ENCODE measurements at regions not wholly inside any gene's neighbourhood (a gene's known extent, or its start where the extent isn't known, plus 50 kb on each side); places are given as distances from the start of the nearest gene placed in this dataset.

DNA sequence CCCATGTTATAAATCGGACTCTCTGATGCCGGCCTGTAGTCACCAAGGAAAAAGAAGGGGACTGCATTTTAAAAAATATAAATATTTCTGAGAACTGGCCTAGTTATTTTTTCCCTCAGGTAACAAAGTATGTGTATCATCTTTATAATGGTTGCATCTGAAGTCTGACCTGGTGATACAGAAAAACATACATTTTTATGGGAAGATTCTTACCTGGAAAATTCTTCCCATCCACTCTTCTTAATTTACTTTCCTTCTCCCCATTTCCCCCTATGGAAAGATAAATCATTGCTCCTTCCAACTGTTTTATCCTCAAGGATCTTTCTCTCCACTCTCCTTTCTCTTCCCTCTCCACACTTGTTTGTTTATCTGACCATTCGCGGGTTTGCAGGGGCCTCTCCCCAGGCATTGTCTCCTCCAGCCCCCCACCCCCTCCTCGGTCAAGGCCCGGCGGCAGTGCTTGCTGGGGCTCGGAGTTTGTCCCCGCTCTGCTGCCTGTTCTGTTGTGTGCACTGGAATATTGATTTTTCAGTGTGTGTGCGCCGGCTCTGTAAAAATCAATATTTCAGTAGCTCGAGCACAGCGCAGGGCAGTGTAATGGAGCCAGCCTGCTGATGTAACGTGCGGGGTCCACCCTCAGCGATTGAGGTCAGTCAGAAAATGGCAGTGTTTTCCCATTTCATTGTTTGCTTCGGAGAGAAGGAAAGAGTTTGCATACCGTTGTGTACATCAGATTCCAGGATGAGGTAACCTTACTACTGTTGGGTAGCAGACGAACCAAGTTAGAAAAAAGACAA is 199.5 kb upstream of the NFE2L3 start:
- no peak for DNase-seq (ENCODE audit: low read depth)

DNA sequence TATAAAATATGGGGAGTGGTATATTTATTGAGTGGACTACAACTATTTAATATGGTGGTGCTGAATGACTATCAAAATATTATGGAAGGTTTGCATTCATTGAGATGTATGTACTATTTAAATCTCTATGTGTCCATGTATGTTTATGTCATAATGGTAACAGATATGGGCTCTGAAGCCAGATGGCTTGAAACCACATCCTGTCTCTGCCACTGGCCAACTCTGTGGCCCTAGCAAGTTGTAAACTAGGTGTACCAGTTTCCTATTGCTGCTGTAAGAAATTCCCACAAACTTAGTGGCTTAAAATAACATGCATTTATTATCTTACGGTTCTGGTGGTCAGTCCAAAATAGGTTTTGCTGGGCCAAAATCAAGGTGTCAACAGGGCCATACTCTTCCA is 198.1 kb upstream of the NFE2L3 start:
- DNase-seq (ENCODE audit: low read depth): no peak

DNA sequence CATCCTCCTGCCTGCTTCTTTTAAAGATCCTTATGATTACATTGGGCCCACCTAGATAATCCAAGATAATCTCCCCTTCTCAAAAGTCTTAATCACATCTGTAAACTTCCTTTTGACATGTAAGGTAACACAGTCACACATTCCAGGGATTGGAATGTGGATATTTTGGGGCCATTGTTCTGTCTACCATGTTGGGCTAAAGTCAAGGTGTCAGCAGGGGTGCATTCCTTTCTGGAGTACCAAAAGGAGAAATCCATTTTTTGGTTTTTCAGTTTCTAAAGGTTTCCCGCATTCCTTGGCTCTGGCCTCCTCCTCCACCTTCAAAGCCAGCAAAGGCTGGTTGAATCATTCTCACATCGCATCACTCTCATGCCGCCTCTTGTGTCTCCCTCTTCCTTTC is 197.6 kb upstream of the NFE2L3 start:
- no peak for DNase-seq (ENCODE audit: low read depth)

DNA sequence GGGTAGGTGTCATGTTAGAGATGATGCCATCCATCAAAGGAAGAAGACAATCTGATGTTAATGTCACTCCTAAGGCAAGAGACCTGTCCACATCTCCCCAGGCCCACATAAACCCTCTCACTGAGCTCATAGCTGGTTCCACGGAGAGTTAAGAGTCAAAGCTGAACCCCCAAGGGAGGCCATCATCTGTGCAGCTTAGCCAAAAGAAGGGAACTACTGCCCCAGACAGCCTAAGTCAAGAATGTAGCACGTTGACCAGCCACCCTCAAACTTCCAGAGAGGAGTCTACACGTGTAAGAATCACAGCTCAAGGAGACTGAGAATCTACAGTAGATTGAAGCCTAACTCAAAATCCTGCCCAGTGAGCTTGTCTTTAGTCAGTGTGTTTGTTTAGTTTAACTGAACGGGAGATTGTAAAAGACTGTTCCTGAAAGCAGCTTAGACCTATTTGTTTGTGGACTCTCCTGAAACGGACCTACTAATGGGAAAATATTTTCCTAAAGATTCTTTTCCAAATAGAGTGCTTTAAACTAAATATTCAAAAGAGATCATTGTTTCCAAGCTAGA is 192.7 kb upstream of the NFE2L3 start:
- no peak for DNase-seq (ENCODE audit: low read depth)

DNA sequence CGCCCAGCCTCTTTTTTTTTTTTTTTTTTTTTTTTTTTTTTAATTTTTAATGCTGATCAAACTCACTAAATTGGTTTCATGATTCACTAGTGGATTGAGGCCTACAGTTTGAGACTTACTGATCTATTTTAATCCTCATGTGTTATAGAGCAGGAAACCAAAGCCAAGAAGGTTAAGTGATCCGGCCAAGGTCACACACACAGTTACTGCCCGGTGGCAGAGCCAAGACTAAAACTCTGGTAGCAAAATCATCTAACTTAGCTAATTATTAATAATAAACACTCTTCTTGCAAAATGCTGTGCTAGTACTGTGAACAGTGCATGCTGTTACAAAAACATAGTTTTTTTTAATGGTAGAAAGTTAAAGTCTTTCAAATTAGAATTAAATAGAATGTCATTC is 188.3 kb upstream of the NFE2L3 start:
- no peak for DNase-seq (ENCODE audit: low read depth)

DNA sequence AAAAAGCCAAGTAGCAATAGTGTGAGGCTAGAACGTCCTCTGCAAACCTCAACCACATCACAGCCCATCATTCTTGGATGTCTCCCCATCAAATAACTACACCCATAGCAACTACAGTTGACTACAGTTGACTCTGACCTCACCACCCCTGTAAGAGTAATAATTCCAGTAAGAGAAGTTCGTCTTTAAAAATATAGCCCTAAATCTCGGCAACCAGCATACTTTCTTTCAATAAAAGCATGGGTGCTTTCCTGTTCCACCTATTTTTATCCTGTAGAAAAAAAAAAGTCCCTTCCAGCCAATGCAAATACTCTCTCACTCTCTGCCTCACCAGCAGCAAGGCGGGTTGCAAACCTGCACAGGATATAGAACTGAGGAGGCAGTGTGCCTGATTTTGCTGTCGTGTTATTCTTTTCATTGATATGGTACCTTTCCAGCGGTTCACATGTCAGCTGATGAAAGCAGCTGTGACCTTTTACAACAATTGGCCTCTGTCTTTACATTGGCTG is 187.5 kb upstream of the NFE2L3 start:
- DNase-seq (ENCODE audit: low read depth): no peak

DNA sequence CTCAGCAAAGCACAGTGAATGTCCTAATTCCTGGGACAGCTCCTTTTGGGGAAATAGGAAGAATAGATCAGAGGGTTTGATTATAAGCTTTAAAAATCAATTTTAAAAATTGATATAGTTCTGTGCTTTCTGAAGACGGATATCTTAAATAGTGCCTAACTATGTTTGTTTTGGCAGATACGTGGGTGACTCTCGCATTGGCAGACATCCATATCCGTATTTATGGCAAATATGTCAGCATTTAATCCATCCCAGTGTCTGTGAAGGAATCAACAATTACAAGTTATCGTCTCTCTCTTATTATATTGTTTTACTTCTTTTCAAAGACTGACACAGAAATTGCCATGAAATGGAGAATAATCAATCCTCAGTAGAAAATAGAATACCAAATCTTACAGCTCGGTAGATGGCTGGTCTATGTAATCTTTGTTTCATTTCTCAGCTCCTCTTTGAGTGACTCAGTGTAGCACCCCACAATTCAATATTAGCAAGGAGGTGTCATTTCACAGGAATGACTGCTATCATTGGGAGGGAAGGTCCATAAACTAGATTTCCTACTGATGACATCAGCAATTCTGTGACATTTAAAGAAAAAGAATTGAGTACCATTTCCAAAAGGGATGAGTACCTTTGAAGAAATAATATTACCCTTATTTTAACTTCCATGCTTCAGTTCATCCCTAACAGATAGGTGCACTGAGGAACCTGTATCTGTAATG is 186.4 kb upstream of the NFE2L3 start:
- DNase-seq (ENCODE audit: low read depth): no peak

DNA sequence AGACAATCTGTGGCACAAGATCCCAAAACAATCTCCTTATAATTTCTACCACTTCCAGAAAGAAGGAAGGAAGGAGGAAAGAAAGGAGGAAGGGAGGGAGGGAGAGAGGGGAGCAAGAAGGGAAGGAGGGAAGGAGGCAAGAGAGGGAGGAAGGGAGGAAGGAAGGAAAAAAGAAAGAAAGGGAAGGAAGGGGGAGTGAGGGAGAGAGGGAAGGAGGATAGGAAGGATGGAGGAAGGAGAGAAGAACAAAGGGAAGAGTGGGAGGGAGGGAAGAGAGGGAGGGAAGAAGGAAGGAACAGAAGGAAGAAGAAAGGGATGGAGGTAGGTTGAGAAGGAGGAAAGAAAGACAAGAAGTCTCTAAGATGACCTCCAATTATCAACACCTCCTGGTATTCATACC is 185.5 kb upstream of the NFE2L3 start:
- no peak for DNase-seq (ENCODE audit: low read depth)

DNA sequence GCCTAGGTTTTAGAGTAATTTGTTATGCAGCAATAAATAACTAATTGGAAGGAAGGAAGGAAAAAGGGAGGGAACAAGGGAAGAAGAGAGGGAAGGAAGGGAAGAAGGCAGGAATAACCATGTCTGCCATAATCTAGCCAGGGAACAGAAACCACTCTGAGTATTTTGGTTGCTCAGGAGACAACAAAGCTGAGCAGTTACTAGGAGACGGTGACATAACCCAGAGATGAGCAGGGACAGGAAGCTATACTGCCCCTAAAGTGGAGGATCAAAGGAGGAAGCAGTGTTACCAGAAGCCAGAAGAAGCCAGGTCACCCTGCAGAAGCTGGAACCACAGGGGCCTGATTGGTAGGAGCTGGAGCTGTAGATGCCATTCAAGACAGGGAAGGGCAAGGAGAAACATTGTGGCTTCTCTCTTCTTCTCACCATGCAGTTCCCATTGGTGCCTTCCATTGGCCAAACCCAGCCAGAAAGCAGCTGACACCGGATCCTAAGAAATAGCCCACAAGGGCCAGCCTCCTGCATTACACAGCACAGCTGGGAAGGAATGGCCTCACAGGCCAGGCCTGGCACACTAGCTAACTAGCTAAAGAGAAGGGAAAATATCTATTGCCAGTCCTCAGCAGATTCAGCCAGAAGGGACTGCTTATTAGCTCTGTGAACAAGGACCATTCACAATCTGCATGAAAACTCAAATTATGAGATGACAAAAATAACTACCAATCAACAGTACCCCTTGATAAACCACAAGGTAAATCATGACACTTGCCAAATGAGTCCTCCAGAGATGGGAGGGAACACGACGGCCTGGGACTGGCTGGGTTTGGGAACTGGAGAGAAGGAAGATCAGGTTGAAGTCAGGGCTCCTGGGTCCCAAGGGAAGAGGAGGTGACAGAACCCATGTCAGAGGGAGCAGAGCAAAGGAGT is 184.5 kb upstream of the NFE2L3 start:
- no peak for DNase-seq (ENCODE audit: low read depth)

DNA sequence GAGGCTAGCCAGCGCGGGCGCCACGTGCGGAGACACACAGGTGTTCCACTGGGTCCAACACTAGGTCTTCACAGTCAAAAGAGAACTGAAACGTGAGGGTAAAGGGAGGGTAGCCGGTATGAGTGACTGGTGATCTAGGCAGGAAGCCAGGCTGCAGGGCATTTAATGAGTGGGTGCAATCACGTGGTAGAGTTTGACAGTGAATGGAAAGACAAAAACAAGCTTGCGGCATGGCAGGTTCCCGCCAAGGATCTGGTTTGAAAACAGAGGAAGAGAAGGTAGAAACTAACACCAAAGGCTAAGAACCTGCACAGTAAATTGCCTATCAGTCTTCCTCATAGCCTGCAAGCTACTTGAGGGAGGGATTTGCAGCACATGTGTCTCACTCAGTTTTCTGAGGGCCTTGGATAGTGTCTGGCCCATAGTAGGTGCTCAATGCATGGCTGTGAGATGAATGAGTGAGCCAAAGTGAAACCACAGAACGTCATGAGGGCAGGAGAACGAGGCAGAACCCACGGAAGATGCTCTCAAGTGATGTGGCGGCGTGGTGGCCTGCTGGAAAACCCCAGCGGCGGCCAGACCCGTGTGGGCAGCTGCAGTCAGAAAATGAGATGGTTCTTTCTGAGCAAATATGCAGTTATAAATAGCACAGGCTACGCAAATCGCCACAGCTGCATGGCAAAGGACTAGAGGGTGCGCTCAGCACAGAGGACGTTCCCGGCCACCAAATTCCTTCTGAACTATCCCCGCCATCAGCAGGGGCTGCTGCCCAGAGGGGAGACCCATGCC is 183.6 kb upstream of the NFE2L3 start:
- DNase-seq (ENCODE audit: low read depth): no peak

DNA sequence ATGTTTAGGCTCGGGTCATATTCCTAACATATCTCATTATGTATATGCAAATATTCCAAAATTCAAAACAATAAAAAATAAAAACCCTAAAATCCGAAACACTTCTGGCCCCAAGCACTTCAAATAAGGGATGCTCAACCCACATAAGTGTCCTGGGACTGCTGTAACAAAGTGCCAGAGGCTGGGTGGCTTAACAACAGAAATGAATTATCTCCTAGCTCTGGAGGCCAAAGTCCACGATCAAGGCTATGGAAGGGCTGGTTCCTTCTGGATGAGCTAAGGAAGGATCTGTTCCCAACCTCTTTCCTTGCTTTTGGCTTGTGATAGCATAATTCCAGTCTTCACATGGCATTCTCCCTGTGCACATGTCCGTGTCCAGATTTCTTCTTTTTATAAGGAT is 181.6 kb upstream of the NFE2L3 start:
- no peak for DNase-seq (ENCODE audit: low read depth)

DNA sequence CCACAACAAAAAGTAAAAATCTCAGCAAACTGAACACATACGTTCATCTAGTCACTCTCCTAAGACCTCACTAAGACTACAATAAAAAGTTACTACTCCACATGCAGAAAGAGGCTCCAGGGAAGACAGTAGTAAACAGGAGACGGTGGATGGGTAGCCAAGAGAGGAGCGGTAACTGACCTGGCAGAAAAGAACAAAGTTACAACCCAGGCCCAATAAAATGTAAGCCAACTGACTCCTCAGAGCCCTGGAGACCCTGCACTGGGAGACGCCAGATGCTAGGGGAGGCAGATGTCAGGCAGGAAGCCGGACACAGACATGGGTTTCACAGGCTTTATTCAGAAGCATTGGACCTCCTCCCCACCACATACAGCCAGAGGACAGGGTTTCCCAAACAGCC is 181.1 kb upstream of the NFE2L3 start:
- DNase-seq (ENCODE audit: low read depth): no peak

DNA sequence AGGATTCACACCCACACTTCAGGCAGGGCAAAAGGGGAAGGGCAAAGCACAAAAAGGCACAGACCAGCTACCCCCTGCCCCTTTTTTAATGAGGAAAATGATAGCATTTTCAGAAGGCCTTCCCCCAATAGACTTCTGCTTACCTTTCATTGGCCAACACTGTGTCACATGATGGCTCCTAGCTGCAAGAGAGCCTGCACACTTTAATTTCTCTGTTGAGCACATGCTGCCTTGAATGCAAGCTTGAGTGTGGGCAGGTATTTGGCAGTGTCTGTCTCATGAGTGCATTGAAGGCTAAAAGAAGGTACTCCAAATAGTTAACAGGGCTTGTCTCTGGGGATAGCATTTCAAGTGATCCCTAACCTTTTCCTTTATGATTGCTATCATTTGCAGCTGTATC is 175.4 kb upstream of the NFE2L3 start:
- no peak for DNase-seq (ENCODE audit: low read depth)

DNA sequence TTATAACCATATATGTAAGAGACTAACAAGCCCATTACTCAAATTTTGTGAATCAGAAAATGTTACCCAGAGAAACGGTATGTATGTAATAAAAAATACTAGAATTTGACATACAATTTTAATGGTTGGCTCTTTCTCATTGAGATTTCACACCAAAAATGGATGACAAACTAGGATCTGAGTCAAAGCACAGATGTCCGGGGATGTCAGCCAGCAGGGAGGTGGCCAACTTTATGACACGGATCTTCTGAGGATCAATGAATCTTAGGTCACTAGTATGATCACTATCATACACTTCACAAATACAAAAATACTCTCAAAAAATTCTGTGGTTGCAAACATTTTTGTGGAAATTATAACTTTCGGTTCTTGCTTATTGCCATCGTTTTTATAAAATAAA is 173.5 kb upstream of the NFE2L3 start:
- DNase-seq (ENCODE audit: low read depth): no peak

DNA sequence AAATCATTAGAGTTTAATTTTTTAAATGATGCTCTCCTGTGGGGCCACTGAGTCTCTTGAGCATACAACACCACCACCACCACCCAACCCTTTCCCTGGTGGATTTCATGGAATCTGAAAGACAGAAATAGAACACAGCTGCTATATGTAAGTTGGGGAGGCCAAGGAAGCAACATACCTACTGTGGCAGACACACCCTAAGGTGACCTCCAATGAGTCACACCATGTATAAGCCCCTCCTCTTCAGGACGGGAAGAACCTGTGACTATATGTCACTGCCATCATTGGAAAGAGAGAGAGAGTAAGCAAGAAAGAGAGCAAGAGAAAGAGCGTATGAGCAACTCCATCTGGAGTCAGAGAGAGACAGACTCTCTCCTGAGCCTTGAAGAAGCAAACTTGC is 172.4 kb upstream of the NFE2L3 start:
- DNase-seq (ENCODE audit: low read depth): no peak

DNA sequence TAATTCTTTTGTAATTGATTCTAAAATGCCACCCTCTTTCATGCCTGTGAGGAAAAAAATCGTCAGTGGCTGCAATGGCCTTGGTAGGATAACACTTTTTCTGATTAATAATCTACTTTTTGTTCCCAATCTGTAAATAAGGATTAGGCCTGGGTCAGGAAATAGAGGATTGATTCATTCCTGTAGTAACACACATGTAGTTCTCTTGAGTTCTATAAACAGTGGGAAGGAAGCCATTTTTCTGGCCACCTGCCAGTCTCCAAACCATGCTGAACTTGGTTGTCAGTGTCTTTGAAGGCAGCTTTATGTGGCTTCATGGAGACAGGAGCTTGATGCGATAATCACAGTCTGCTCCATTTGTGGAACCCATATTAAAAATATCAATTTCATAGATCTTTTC is 169.3 kb upstream of the NFE2L3 start:
- no peak for DNase-seq (ENCODE audit: low read depth)

DNA sequence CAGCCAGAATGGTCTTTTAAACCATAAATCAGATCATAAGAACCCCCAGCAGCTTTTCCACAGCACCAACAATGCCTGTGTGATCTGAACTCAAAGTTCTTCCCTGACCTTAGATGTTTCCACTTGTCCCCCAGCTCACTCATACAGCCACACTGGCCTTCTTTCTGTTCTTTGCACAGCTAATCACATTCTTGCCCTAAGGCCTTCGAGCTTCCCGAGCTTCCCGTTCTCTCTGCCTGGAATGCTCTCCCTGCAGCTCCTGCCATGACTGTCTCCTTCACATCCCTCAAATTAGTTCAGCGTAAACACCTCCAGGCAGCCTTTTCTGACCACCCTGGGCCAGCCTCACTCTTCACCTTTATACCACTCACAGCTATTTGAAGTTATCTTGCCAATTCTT is 166.8 kb upstream of the NFE2L3 start:
- no peak for DNase-seq (ENCODE audit: low read depth)

DNA sequence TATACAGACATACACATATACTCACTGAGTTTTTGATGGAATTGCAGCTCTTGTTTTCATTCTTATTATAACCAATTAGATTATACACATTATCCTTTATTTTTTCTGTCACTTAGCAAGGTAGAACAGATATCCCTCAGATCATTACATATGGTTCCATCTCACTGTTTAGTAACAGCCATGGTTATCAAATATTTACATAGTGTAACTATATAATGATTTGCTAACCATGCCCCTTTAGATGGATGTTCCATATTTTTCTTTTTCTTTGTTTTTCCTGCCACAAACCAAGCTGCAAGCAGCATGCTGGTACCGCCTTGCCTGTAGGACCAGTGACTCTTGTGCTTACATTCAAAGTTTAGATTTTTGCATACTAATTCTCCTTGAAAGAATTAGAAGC is 163.4 kb upstream of the NFE2L3 start:
- DNase-seq (ENCODE audit: low read depth): no peak

DNA sequence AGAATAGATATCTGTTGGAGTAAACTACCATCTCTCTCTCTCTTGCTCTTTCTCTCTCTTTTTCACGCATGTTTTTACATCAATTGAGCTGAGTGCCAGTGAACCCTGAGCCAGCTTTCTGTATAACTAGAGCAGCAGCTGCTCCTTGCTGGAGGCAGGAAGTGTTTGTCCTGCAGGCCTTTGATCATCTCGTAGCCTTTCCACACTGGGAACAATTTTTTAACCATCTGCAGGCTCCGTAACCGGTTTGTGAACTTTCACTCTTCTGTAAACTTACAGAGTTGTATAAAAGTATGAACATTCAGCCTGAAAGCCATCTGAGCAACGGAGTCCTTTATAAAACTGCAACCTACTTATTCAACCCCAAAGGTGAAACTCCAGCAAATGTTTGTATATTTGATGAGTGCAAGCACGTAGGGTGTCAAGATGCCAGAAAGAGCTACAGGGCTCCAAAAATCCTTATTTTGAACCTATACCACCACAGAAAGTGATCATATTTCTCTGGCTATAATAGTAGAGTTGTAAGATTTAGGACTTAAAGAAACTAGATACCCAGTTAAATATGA is 162.8 kb upstream of the NFE2L3 start:
- no peak for DNase-seq (ENCODE audit: low read depth)

DNA sequence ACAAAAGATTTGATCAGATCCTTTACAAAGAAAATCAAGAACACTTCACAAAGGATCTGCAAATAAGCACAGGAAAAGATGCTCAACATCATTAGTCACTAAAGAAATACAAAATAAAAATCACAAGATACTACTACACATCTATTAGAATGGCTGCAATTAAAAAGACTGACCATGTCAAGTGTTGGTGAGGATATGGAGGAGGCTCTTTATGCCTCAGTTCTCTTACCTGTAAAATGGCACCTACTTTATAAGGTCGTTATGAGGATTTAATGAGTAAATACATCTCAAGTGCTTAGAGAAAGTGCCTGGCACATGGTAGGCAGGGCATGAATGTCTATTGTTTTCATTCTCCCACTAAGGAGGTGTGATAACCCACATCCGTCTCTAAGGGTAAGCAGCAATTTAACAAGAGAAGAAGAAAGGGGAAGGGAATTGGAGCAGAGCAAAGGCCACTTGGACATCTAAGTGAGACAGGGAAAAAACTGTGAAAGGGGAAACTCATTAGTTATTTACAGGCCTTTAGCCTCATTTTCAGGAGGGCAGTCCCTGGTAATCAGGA is 157.5 kb upstream of the NFE2L3 start:
- no peak for DNase-seq (ENCODE audit: low read depth)

DNA sequence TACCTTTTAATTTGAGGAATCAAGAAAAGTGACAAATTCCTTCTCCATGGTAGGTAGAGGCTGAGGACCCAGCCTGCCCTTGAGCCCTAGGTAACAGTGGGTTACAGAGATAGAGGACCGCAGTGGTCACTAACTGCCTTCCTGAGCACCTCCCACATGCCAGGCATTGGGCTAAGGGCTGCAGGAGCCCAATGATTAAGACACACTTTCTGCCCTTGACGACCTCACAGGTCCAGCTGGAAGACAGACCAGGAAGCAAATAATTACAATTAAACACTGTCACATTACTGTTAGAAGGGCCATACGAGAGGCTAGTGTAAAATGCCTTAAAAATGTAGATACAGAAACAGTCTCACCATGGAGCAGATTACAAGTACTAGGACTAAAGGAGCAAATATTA is 156.8 kb upstream of the NFE2L3 start:
- no peak for DNase-seq (ENCODE audit: low read depth)

Measured in fibroblast of gingiva (primary cell).